OCI-LY7 (cell line): ENCODE measurements at regions not wholly inside any gene's neighbourhood (a gene's known extent, or its start where the extent isn't known, plus 50 kb on each side); places are given as distances from the start of the nearest gene placed in this dataset.

Experiments
- CTCF ChIP-seq: fragments of 200-600 bp; sonication (generic); conservative IDR thresholded peaks from 2 replicates; pipeline ENCODE4 v1.5.1; 2014; ENCODE audit warnings: mild to moderate bottlenecking, antibody characterized with exemption, low read length, moderate library complexity, mixed read lengths
- EZH2phosphoT487 ChIP-seq: fragments of 200-600 bp; sonication (generic); IDR thresholded peaks from 2 replicates; pipeline ENCODE4 v1.6.1; 2018; ENCODE audit warnings: low read depth, borderline replicate concordance, mild to moderate bottlenecking, mixed run types, antibody characterized with exemption, low read length, moderate library complexity, mixed read lengths

GRCh38 chr7:138208864-138209263 is 132.6 kb downstream of the AKR1D1 start:
- TF ChIP-seq CTCF: no peak
- no peak for TF ChIP-seq EZH2phosphoT487
